ENCODE measurements at regions not wholly inside any gene's neighbourhood (a gene's known extent, or its start where the extent isn't known, plus 50 kb on each side); places are given as distances from the start of the nearest gene placed in this dataset.

- Histone ChIP-seq H3K4me3 (no peak overlapping the region), H3K27ac (no peak overlapping the region), H3K36me3 (no peaks in the 10 kb centered on the region), H3K9me3 (no peaks in the 10 kb centered on the region), H3K4me1 (no peaks in the 10 kb centered on the region), H3K27me3 (peaks cover 0 to 36% of the 10 kb centered on the region in 2 donors)
- intact Hi-C loops (cut with DNase I; ENCODE audit: low total_unique reads) = no loop called here
- TF ChIP-seq POLR2A (IDR thresholded peaks at IDR 0.05) (no peak), POLR2AphosphoS5 (IDR thresholded peaks at IDR 0.05) (no peak)
- TF ChIP-seq, protein P1, sequence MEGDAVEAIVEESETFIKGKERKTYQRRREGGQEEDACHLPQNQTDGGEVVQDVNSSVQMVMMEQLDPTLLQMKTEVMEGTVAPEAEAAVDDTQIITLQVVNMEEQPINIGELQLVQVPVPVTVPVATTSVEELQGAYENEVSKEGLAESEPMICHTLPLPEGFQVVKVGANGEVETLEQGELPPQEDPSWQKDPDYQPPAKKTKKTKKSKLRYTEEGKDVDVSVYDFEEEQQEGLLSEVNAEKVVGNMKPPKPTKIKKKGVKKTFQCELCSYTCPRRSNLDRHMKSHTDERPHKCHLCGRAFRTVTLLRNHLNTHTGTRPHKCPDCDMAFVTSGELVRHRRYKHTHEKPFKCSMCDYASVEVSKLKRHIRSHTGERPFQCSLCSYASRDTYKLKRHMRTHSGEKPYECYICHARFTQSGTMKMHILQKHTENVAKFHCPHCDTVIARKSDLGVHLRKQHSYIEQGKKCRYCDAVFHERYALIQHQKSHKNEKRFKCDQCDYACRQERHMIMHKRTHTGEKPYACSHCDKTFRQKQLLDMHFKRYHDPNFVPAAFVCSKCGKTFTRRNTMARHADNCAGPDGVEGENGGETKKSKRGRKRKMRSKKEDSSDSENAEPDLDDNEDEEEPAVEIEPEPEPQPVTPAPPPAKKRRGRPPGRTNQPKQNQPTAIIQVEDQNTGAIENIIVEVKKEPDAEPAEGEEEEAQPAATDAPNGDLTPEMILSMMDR (IDR thresholded peaks at IDR 0.05) = no peak
- no peak for DNase-seq (ENCODE audit: low spot score in 2 of 2)
Measured at GRCh38 chrX:138761380-138761779, 49.9 kb upstream of the FGF13 start.

Data from breast epithelium (tissue), 4 donors.